ENCODE measurements at regions not wholly inside any gene's neighbourhood (a gene's known extent, or its start where the extent isn't known, plus 50 kb on each side); places are given as distances from the start of the nearest gene placed in this dataset.
A peak's percentile ranks its signal among the peaks of the same experiment; 100 is the strongest.

DNA sequence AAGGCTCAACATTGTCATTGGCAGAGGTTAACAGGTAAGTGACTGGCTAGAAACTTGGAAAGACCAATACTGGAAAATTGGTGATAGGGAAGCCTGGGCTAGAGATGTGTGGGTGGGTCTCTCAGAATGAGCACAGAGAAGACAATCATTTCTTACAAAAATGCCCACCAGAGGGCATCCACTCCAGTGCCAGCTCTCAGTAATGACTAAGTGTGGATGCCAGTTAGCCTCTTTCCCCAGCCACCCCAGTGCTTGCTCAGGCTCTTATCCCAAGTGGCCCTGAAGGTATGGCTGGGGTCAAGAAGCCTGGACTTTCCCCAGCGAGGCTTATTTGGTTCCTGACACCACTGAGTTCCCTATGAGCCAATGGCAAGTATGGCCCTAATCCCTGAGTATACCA, 115.9 kb upstream of the ST8SIA2 start:
- TF ChIP-seq, protein P1, sequence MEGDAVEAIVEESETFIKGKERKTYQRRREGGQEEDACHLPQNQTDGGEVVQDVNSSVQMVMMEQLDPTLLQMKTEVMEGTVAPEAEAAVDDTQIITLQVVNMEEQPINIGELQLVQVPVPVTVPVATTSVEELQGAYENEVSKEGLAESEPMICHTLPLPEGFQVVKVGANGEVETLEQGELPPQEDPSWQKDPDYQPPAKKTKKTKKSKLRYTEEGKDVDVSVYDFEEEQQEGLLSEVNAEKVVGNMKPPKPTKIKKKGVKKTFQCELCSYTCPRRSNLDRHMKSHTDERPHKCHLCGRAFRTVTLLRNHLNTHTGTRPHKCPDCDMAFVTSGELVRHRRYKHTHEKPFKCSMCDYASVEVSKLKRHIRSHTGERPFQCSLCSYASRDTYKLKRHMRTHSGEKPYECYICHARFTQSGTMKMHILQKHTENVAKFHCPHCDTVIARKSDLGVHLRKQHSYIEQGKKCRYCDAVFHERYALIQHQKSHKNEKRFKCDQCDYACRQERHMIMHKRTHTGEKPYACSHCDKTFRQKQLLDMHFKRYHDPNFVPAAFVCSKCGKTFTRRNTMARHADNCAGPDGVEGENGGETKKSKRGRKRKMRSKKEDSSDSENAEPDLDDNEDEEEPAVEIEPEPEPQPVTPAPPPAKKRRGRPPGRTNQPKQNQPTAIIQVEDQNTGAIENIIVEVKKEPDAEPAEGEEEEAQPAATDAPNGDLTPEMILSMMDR (IDR thresholded peaks at IDR 0.05): peak in 1 of 2 donors; percentile 32

DNA sequence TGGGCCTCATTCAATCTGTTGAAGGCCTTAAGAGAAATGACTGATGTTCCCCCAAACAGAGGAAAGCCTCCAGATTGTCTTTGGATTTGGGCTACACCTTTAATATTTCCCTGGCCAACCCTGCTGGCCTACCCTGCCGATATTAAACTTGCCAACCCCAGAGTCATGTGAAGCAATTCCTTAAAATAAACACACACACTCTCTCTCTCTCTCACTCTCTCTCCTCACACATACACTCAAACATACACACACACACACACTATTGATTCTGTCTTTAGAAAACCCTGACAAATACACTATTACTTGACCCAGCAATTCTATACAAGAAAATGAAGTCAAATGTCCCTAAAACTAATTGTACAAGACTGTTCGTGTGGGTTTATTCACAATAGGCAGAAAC, 109.9 kb upstream of the ST8SIA2 start:
- no peaks in the 10 kb centered on the region for H3K9me3 ChIP-seq

More for the DNA sequence above, 115.9 kb upstream of the ST8SIA2 start:
- no peak overlapping the region for H3K27ac ChIP-seq
- peaks cover 0 to 6% of the 10 kb centered on the region in 2 donors for H3K27me3 ChIP-seq
- ATAC-seq (peak; percentile 96), DNase-seq (peak in 3 of 4 donors; percentile 14 to 44 (median 31))
- H3K4me3 ChIP-seq: no peak overlapping the region
- H3K9me3 ChIP-seq: no peaks in the 10 kb centered on the region
- no peaks in the 10 kb centered on the region for H3K36me3 ChIP-seq
- intact Hi-C loops (cut with DNase I): no loop called here
- H3K4me1 ChIP-seq: no peaks in the 10 kb centered on the region

DNA sequence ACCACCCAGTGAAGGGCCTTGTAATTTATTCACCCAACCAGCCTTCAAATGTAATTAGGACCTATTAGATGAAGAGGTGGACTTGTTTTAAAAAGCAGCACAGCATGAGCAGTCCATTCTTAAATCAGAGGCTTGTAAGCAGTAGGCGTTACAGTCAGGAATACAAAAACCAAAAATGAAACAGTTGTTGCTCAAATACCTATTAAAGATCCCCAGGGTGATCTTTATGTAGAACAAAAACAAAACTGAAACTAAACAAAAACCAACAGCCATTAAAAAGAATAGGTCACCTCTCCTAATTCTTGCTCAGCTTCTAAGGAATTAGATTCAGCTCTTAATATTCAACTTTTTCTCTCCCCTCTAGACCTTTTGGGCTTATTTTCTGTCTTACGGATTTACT, 104.9 kb upstream of the ST8SIA2 start:
- H3K27ac ChIP-seq: no peak overlapping the region
- H3K36me3 ChIP-seq: no peaks in the 10 kb centered on the region
- no peaks in the 10 kb centered on the region for H3K9me3 ChIP-seq
- no peaks in the 10 kb centered on the region for H3K27me3 ChIP-seq
- H3K4me1 ChIP-seq: no peaks in the 10 kb centered on the region
- TF ChIP-seq, protein P1 (IDR thresholded peaks at IDR 0.05): no peak
- ATAC-seq (no peak), DNase-seq (no peak)
- intact Hi-C loops (cut with DNase I): no loop called here
- no peak overlapping the region for H3K4me3 ChIP-seq

More for the DNA sequence above, 109.9 kb upstream of the ST8SIA2 start:
- no peaks in the 10 kb centered on the region for H3K4me1 ChIP-seq
- DNase-seq: no peak
- no peaks in the 10 kb centered on the region for H3K36me3 ChIP-seq
- TF ChIP-seq, protein P1 (IDR thresholded peaks at IDR 0.05): no peak
- H3K4me3 ChIP-seq: no peak overlapping the region
- intact Hi-C loops (cut with DNase I): no loop called here
- peaks cover 0 to 6% of the 10 kb centered on the region in 2 donors for H3K27me3 ChIP-seq
- H3K27ac ChIP-seq: no peak overlapping the region
- ATAC-seq: no peak

DNA sequence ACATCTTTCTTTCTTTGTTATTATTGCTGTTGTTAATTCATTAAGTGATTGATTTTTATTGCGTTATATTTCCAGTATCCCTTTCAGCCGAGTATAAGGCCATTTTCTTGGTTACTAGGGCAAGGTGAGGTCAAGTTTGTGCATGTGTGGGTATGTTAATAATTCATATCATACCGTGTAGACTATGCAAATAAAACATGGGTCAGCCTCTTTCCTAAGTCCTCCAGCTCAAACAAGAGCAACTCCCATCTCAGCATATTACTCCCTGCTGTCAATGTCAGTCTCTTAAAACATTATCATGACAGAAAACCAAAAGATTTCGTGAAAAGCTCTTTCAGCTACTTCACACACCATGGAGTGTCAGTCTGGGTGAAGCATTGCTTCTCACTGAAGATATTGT, 103.9 kb upstream of the ST8SIA2 start:
- TF ChIP-seq, protein P1 (IDR thresholded peaks at IDR 0.05): no peak
- H3K9me3 ChIP-seq: no peaks in the 10 kb centered on the region
- no peak overlapping the region for H3K27ac ChIP-seq
- ATAC-seq: no peak
- no peaks in the 10 kb centered on the region for H3K27me3 ChIP-seq
- no peak for DNase-seq
- no peak overlapping the region for H3K4me3 ChIP-seq
- H3K36me3 ChIP-seq: no peaks in the 10 kb centered on the region
- intact Hi-C loops (cut with DNase I): no loop called here
- no peaks in the 10 kb centered on the region for H3K4me1 ChIP-seq

DNA sequence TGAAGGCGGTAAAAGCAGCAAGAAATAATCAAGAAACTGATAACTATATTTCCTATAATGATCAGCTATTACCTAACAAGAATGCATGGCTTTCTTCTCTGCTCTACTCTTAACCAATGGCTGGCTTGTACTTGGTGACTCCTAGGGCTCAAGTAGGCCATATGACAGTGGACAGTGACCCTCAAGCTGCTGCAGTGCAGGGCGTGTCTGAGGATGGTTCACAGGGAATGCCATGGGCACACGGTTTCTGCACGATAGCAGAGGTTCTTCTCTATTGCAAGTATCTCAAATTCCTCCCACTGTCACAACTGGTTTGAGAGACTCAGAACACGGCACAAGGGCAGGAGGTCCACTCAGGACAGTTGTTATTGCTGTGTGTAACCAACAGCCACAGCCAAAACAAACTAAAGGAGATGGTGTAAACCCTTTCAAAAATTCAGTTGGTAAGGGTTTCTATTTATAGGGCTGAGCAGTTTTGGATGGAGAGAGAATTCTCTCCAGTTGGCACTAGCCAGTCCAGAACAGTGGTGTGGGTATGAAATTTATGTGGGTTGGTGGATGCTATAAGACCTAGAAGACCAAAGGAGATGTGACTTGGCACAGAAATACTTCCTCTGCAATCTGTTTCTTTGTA, 103.2 kb upstream of the ST8SIA2 start:
- H3K27ac ChIP-seq: no peak overlapping the region
- intact Hi-C loops (cut with DNase I): no loop called here
- H3K4me3 ChIP-seq: no peak overlapping the region
- no peaks in the 10 kb centered on the region for H3K27me3 ChIP-seq
- H3K9me3 ChIP-seq: no peaks in the 10 kb centered on the region
- DNase-seq: no peak
- TF ChIP-seq, protein P1 (IDR thresholded peaks at IDR 0.05): no peak
- no peak for ATAC-seq
- no peaks in the 10 kb centered on the region for H3K4me1 ChIP-seq
- H3K36me3 ChIP-seq: no peaks in the 10 kb centered on the region

Measured in left lung (tissue), 4 donors.